ENCODE measurements at regions not wholly inside any gene's neighbourhood (a gene's known extent, or its start where the extent isn't known, plus 50 kb on each side); places are given as distances from the start of the nearest gene placed in this dataset.

DNA sequence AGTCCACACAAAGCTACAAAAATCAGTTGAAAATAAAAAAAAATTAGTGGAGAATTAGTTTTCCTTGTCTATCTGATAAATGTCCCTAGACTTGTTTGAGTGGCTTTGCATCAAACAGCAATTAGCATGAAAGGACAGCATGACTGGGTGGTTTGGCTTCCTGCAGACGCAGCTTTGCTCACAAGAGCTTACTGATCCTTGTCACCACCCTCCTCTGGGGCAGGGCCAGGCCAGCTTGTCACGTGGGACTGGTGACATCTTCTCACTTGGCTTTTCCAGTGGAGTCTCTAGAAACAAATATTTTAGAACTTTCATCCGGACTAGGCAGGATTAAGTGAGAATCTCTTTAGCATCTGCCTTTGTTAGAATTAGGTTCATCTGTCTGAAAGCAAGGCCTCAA, 76.0 kb upstream of the OLIG2 start:
- TF ChIP-seq, protein P1, sequence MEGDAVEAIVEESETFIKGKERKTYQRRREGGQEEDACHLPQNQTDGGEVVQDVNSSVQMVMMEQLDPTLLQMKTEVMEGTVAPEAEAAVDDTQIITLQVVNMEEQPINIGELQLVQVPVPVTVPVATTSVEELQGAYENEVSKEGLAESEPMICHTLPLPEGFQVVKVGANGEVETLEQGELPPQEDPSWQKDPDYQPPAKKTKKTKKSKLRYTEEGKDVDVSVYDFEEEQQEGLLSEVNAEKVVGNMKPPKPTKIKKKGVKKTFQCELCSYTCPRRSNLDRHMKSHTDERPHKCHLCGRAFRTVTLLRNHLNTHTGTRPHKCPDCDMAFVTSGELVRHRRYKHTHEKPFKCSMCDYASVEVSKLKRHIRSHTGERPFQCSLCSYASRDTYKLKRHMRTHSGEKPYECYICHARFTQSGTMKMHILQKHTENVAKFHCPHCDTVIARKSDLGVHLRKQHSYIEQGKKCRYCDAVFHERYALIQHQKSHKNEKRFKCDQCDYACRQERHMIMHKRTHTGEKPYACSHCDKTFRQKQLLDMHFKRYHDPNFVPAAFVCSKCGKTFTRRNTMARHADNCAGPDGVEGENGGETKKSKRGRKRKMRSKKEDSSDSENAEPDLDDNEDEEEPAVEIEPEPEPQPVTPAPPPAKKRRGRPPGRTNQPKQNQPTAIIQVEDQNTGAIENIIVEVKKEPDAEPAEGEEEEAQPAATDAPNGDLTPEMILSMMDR (IDR thresholded peaks at IDR 0.05; ENCODE audit: insufficient read depth, low read depth, low read length, missing control alignments): no peak
- DNase-seq (ENCODE audit: low read depth): no peak

DNA sequence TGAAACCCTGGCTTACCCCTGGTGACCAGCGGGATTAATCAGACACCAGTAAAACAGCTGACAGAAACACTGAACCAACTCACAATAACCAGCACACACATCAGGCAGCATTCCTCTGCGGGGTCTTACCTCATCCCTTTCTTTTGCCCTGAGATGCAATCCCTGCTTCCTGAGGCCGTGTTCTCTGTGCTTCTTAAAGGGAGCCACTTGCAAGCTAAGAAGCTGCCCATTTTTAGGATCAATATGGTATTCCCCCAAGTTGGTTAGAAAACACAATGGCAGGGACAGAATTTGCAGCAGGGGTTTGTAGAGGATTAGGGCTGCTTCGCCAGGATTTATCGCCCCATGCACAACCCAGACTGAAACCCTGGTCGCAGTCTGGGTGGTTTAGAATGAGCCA, 74.7 kb upstream of the OLIG2 start:
- DNase-seq (ENCODE audit: low read depth): no peak
- TF ChIP-seq, protein P1 (IDR thresholded peaks at IDR 0.05; ENCODE audit: insufficient read depth, low read depth, low read length, missing control alignments): no peak
- no peak overlapping the region for H3K4me3 ChIP-seq (ENCODE audit: low read depth, low read length)

More for the DNA sequence above, 76.0 kb upstream of the OLIG2 start:
- no peak overlapping the region for H3K4me3 ChIP-seq (ENCODE audit: low read depth, low read length)

DNA sequence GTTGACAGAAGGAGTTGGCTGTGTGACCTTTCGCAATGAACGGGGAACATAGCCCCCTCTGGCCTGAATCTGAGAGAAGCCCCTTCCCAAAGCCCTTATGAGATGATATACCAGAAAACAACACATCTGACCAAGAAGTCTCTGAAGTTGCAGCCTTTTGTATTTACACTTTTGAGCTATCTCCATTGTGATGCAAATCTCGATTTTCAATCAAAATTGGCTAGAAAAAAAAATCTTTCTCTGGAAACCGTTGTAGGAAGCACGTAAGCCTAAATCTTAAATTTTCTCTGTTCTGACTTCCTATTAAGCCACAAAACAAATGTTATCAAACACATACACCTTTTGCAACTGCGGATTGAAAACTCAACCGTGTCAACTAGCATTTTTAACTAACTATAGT, 71.4 kb upstream of the OLIG2 start:
- no peak overlapping the region for H3K4me3 ChIP-seq (ENCODE audit: low read depth, low read length)
- no peak for DNase-seq (ENCODE audit: low read depth)
- TF ChIP-seq, protein P1 (IDR thresholded peaks at IDR 0.05; ENCODE audit: insufficient read depth, low read depth, low read length, missing control alignments): no peak

DNA sequence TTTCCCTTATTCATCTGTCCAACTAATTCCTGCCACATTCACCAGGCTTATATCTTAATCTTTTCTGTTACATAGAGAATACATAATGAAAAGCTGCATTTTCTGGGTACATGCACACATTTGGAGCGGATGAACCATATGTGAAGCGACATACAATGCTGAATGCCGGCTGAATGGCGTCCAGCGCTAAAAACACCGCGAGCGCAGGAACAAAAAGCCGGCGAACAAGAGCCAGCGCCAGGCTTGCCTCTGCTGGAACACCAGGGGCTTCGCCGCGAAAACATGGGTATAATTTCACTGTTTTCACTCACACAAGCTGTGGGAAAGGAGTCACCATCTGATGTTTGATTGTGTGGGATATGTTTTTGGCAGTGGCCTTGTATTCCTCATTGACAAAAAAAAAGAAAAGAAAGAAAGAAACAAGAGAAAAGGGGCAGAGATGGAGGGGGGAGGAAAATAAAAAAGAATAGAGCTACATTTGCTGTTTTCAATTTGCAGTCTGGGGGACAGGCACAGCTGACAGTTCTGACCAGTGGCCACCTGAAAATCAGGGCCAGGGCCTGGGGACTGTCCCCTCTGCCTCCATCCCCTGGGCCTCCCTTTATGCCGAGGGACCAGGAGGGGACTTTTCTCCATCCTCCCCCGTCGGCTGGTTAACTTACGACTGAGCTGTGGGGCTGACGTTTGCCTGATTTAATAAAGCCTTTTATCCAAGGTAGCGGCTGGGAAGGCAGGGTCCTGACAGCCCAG, 70.2 kb upstream of the OLIG2 start:
- no peak for DNase-seq (ENCODE audit: low read depth)
- no peak overlapping the region for H3K4me3 ChIP-seq (ENCODE audit: low read depth, low read length)
- TF ChIP-seq, protein P1 (IDR thresholded peaks at IDR 0.05; ENCODE audit: insufficient read depth, low read depth, low read length, missing control alignments): no peak

DNA sequence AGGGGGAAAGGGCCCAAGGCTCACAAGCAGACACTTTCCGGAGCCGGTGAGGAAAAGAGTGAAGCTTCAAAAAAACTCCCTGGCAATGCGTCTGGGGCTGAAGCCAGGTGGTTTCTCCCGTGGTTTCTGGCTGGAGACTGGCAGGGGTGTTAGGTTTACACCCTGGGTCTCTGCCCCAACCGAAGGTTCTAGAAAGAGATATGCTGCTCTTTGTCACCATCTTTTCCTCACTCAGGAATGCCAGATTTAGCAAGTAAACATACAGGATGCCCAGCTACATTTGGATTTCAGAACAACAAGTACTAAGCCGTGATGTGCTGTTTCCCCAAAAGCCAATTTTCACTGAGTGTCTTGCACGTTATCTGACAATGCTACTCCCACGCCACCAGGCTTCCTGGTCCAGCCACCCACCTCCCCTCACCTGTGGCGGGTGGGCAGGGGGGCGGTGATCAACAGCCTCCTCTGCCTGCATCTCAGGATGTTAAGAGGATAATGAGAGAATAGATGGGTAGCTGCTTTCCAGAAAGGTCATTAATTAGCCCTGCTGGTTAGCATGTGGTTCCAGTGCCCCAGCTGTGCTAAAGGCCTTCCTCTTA, 69.6 kb upstream of the OLIG2 start:
- H3K4me3 ChIP-seq (ENCODE audit: low read depth, low read length): no peak overlapping the region
- TF ChIP-seq, protein P1 (IDR thresholded peaks at IDR 0.05; ENCODE audit: insufficient read depth, low read depth, low read length, missing control alignments): no peak
- DNase-seq (ENCODE audit: low read depth): no peak

DNA sequence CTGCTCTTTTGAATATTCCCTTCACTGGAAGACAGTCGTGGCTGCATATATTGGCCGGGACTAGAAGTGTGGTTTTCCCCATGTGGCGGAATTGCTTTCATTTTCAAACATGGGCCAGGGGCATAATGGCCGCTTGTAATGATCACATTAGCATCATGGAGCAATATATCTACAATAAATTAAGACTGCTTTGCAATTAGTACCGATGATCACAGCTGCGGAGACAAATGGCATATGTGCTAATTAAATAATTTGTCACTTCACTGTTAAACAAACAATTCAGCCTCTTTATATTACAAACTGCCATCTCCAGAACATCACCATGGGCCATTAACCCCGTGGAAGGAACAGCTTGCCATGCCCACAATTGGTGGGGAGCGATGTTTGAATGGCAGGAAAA, 68.2 kb upstream of the OLIG2 start:
- DNase-seq (ENCODE audit: low read depth): no peak
- H3K4me3 ChIP-seq (ENCODE audit: low read depth, low read length): no peak overlapping the region
- TF ChIP-seq, protein P1 (IDR thresholded peaks at IDR 0.05; ENCODE audit: insufficient read depth, low read depth, low read length, missing control alignments): no peak

Data from GM12865 (cell line).